Loucy (cell line): ENCODE measurements at regions not wholly inside any gene's neighbourhood (a gene's known extent, or its start where the extent isn't known, plus 50 kb on each side); places are given as distances from the start of the nearest gene placed in this dataset.

Experiments used
- EZH2phosphoT487 ChIP-seq: fragments of 200-600 bp; IDR thresholded peaks from 2 replicates; pipeline ENCODE4 v1.6.1; 2018; ENCODE audit warnings: antibody characterized with exemption, mild to moderate bottlenecking, moderate library complexity, borderline replicate concordance
- TF ChIP-seq, protein P1 (sequence below): fragments of 200-600 bp; sonication (generic); conservative IDR thresholded peaks from 2 replicates; pipeline ENCODE4 v1.5.1; 2014; ENCODE audit warnings: mild to moderate bottlenecking, antibody characterized with exemption, low read length

DNA sequence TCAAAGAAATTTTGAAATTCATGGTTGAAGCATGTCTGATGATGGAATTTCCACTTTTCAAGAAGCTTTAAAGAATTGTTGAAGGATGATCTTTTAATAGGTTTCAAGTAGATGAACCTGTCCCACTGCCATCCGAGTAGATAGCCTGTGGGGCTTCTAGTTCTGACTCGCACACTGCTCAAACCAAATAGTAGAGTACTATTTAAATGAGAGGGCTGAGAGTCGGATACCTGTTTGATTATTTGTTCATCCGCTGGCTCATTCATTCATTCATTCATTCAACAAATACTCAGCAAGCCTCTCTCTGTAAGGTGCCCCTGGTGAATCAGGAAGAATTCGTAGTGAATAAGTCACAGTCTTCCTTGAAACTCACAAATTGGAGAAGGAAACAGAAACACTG, 108.2 kb upstream of the IRX5 start:
- TF ChIP-seq, protein P1, sequence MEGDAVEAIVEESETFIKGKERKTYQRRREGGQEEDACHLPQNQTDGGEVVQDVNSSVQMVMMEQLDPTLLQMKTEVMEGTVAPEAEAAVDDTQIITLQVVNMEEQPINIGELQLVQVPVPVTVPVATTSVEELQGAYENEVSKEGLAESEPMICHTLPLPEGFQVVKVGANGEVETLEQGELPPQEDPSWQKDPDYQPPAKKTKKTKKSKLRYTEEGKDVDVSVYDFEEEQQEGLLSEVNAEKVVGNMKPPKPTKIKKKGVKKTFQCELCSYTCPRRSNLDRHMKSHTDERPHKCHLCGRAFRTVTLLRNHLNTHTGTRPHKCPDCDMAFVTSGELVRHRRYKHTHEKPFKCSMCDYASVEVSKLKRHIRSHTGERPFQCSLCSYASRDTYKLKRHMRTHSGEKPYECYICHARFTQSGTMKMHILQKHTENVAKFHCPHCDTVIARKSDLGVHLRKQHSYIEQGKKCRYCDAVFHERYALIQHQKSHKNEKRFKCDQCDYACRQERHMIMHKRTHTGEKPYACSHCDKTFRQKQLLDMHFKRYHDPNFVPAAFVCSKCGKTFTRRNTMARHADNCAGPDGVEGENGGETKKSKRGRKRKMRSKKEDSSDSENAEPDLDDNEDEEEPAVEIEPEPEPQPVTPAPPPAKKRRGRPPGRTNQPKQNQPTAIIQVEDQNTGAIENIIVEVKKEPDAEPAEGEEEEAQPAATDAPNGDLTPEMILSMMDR = no peak
- no peak for TF ChIP-seq EZH2phosphoT487
